Iris pigment epithelial cell (primary cell): ENCODE measurements at regions not wholly inside any gene's neighbourhood (a gene's known extent, or its start where the extent isn't known, plus 50 kb on each side); places are given as distances from the start of the nearest gene placed in this dataset.
"Not testable (repeated sequence)": the region's sequence is repeated elsewhere in the genome, so short reads cannot be mapped to it uniquely, and the experiment has no call there.

Experiments used
- DNase-seq: peaks from one replicate; pipeline ENCODE4 v3.0.0-alpha.2; 2011; ENCODE audit warnings: low read depth

DNA sequence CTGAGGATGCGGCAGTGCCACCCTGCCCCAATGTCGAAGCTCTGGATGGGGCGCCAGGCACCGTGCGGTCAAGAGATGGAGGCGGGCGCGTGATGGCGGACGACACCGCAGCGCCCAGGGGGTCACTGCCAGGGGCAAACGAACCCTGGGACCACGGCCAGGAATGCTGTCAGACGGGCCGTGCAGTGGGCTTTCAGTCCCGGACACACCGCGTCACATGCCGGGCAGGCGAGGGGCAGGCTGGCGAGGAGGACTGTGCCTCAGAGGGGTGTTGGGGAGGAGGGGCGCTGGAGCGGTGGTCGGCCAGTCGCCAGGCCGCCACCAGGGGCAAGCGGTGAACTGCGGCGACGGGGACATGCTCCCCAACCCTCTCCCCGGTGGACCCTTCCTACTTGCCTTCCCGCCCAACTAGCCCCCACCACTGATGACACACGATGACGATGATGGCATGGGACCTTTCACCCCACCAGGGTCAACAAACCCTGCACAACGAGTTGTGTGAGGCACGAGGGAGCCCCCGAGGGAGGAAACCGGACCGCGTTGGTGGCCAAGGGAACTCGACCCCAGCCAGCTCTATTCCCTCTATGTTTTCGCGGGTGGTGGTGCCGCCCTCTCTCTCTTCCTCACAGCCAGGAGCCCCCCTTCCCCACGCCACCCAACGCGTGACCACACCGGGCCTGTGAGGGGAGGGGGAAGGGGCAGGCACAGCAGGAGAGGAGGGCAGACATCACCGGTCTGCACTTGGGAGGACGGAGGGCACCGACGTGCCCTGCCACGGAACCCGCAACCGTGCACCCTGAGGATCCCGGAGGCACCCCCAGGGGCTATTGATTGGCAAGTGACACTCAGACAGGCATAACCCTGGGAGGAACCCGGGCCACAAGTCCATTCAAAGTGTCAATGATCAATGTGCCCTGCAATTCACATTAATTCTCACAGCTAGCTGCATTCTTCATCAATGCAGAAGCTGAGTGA, 1960.9 kb upstream of the DEFB115 start:
- DNase-seq, result no peak

DNA sequence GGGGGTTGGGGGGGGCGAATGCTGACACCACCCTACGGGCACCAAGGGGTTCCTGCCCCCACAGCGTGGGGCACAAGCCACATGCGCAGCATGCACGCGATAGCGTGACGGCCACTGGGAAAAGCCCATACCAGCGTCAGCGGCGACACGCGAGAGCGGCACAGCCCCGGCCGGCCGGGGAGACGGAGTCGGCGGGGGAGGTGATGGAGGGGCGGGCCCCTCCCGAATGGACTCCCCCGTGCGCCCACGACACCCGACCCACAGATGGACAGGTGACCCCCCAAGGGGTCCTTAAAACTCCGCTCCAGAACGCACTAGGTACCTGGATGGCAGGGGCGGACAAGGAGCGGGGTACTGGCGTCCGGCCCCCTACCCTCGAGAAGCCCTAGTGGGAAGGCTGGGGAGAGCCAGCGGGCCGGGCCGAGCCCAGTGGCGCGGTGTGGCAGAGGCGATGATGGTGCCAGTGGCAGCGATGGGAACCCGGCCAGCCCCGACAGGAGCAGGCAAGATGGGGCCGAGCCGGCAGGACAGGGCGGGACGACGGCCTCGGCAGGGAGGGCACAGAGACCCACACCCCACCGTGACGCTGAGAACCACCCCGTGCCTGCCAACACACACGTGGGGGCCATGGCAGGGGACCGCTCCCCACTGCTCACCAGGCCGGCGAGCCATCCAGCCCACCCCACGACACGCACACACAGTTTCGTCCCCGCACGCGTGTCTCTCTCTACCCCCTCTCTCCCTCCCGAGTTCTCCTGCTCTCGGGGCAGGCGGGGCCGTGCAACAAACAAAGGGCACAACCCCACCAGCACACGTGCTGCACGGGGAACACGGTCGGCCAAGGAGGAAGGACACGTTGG, 1959.8 kb upstream of the DEFB115 start:
- DNase-seq, result no peak

DNA sequence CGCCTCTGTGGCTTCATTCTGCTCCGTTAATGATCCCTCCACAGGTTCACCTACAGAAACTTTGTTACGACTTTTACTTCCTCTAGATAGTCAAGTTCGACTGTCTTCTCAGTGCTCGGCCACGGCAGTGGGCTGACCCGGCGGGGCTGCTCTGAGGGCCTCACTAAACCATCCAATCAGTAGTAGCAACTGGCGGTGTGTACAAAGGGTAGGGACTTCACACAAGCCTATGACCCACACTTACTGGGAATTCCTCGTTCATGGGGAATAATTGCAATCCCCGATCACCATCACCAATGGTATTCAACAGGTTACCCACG, 1959.2 kb upstream of the DEFB115 start:
- DNase-seq, result no peak

DNA sequence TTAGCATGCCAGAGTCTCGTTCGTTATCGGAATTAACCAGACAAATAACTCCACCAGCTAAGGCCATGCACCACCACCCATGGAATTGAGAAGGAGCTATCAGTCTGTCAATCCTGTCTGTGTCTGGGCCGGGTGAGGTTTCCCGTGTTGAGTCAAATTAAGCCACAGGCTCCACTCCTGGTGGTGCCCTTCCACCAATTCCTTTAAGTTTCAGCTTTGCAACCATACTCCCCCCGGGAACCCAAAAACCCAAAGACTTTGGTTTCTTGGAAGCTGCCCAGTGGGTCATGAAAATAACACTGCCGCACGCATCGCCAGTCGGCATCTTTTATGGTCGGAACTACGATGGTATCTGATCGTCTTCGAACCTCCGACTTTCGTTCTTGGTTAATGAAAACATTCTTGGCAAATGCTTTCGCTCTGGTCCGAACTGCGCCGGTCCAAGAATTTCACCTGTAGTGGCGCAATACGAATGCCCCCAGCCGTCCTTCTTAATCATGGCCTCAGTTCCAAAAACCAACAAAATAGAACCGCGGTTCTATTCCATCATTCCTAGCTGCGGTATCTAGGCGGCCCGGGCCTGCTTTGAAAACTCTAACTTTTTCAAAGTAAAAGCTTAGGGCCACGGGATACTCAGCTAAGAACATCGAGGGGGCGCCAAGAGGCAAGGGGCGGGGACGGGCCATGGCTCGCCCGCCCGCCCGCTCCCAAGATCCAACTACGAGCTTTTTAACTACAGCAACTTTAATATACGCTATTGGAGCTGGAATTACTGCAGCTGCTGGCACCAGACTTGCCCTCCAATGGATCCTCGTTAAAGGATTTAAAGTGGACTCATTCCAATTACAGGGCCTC, 1958.5 kb upstream of the DEFB115 start:
- DNase-seq, result no peak

DNA sequence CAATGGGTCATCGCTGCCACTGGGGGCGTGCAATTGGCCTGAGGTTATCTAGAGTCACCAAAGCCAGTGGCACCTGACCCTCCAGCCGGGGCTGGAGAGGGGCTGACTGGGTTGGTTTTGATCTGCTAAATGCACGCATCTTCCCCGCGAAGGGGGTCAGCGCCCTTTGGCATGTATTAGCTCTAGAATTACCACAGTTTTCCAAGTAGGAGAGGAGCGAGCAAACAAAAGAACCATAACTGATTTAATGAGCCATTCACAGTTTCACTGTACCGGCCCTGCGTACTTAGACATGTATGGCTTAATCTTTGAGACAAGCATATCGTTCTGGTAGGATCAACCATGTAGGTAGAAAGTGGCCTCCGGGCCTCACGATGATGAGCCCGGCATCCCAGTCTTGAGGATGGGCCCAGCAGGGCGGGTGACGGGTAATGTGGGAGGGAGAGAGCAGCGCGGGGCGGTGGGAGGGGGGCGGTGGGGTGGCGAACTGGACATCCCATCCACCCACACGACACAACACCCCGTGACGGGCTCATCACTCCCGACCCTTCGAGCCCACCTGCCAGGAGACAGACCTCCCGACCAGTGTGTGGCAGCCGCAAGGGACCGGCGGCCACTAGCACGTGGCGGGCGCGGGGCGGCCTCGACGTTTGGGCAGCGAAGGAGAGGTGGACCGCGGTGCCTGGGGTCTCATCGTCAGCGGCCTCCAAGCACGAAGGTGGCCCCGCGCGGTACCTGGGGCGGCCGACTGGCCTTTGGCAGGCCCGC, 1957.5 kb upstream of the DEFB115 start:
- DNase-seq, result no peak

DNA sequence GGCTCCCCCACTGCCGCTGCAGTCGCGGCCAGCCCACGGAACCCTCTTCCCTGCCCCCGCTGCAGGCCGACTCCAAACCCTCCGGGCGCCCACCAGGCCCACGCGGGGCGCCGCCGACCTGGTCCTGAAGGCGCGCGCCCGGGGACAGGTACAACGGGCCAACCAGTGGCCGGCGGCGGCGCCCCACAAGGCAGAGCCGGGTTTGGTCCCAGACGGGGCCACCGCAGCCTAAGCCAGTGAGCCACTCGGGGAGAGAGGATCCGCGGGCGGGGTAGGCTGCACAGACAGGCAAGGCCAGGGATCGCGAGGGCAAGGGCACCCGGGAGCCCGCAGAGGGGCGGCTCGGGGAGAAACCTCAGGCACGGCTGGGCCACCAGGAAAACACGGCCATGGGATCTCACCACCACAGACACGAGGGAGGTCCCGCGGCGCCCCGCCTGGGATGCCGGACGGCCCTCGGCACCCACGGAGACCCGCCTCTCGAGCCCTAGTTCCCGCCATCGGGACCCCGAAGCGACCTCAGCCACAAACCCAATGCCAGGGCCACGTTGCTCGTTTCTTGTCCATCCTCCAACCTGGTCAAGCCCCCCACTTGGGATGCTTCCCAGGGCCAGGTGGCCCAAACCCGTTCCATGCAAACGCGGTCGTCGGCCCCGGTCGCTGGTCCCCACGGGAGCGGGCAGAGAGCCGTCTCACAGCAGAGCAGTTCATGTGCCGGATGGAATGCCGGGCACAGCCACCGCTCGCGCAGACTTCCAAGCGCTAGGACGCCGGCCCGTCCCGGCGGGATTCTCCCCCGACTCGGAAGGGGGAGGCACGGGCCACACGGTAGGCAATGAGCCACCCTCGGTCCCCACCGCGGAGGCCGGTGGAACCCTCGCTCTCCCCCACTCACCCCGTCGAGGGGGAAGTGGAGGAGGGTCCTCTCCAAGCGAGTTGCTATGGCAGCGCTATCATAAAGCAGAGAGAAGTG, 1956.6 kb upstream of the DEFB115 start:
- DNase-seq, result no peak

DNA sequence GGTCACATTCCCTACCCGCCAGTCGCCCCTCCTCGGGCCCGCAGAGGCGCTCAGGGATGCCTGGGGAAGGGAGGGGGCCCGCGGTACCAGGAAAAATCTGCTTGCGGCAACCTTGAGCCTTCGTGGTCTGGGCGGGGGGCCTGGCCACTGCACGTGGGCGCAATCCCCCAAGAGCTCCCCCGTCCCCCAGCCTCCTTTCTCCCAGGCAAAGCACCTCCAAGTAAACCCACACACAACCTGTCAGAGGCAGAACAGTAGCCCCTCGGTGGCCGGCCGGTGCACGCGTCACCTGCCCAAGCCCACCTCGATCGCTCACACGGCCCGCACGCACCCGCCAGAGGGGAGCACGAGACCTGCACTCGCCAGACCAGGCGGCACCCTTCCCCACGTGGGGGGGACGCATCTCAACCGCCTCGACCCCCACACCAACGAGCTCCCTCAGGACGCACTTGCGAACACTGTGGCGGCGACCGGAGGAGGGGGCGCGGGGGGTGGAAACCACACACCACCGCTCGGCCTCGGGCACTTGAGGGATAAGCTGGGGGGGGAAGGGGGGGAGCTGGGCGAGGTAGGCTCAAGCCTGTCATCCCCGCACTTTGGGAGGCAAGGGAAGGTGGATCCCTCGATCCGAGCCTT, 1955.7 kb upstream of the DEFB115 start:
- DNase-seq, result no peak

DNA sequence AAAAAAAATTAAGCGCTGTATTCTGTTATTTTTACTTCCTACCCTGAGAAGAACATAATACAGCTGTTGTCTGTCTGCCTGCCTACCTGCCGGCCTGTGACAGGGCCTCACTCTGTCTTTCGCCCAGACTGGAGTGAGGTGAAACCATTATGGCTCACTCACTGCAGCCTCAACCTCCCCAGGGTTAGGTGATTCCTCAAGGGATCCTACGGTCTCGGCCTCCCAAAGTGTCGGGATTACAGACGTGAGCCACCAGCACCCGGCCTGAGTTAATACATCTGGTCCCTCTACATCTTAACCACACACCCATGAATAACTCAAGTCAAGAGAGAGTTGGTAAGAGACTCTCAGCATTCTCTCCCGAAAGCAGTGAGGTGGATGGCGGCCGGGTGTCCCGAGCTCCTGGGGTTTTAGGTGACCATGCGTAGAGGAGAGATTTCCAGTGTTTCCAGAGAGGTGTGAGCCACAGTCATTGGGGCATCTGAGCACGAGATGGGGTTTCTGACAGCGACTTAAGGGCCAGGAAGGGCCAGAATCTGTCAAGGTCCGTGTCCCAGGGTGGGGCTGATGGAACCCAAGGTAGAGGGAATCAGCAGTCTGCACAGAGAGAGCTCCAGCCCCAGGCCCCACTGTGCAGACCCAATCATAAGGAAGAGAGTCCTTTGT, 1954.4 kb upstream of the DEFB115 start:
- no peak for DNase-seq

DNA sequence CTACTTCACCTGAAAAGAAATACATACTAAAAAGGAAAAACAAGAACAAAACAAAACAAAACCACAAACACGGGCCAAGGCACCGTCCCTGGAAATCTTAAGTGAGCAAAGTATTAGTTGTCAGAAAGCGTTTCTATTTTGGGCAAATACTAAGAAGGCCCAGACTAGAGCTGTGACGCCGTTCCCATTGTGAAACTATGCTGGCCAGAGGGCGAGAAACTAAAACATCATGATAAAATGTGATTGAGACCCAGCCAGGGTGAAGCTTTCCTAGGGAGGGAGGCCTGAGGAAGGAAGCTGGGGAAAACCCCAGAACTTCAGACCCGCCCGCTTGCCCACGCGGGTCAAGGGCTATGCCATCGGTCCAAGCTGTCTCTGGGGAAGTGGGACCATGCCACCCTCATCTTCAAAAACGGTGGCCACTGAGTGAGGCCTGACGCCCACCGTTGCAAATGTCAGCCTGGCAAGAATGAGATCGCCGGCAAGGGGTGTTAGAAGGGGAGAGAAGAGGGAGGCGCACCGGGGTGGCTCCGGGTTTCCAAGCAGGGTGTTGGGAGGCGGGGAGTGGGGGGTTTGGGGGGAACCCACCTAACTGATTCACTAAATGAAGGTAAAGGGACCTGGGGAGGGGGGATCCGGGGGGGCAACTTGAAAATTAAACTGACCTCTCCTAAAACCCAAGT, 1950.9 kb upstream of the DEFB115 start:
- no peak for DNase-seq

DNA sequence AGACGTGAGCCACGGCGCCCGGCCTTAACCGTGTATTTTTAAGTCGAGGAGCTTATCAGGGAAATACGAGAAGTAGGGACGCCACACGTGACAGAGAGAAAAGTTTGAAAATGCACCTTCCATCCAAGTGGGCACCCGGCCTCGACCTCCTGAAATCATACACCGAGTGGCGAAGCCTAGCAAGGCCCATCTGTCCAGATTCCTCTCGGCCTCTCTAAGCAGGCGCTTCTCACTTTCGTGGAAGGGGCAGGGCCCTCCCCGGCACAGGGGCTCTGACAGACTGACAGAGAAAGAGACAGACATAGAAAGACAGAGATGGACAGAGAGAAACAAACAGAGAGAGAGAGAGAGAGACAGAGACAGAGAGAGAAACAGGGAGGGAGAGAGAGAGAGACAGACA, 1950.0 kb upstream of the DEFB115 start:
- DNase-seq, result not testable (repeated sequence)

DNA sequence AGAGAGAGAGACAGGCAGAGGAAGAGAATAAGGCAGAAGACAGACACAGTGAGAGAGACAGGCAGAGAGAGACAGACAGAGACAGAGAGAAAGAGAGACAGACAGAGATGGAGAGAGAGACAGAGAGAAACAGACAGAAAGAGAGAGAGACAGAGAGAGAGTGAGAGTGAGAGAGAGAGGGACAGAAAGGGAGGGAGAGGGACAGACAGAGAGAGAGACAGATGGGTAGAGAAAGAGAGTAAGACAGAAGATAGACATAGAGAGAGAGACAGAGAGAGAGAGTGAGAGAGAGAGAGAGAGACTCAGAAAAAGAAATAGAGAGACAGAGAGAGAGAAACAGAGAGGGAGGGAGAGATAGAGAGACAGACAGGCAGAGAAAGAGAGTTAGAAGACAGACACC, 1948.5 kb upstream of the DEFB115 start:
- not testable (repeated sequence) for DNase-seq

DNA sequence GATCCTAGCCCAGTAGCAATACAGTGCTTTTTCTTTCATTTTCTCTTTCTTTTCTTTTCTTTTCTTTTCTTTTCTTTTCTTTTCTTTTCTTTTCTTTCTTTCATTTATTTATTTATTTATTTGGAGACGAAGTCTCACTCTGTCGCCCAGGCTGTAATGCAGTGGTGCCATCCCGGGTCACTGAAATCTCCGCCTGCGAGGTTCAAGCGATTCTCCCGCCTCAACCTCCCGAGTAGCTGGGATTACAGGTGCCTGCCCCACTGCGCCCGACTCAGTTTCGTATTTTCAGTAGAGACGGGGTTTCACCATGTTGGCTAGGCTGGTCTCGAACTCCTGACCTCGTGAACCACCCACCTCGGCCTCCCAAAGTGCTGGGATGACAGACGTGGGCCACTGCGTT, 1948.0 kb upstream of the DEFB115 start:
- DNase-seq, result not testable (repeated sequence)

DNA sequence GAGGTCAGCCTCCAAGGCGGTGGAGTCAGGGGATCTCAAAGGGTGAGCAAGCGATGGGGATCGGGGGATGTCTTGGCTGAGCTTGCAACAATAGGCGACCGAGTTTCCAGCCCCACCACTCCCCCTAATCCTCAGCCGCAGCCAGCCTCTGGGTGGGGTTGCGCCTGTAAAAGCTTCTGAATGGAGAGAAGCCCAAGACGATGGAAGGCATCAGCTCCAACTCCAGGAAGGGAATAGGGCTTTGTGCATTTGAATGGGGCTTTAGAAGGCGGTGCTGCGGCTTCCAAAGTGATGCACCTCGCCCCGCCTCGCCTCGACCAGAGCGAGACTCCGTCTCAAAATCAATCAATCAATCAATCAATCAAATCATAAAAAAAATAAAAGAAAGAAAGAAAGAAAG, 1946.4 kb upstream of the DEFB115 start:
- DNase-seq, result not testable (repeated sequence)

DNA sequence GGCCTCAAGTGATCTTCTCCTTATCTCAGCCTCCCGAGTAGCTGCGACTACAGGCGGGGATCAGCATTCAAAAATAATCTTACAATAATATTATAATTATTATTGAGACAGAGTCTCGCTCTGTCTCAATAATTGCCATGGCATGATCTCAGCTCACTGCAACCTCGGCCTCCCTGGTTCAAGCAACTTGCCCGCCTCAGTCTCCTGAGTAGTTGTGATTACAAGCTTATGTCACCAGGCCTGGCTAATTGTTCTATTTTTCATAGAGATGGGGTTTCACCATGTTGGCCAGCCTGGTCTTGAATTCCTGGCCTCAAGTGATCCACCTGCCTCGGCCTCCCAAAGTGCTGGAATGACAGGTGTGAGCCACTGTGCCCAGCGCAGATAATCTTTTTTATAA, 1944.8 kb upstream of the DEFB115 start:
- not testable (repeated sequence) for DNase-seq

DNA sequence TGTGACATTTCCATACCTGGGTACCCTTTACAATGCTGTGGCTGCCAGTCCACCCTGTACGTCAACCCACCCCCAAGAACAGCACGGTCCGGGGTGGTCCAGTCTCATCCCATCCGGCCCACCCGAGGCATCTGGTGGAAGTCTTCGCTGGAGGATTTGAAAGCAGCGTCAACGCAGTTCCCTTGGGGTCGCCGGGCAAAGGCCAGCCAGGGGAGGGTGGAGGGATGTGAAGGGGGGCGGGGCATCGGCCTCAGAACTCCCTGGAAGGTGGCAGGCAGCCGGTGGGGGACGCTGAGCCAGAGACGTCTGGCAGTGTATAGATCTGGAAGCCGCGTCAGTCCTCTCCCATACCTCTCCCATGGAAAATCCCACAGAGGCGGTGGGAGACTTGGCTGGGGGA, 1944.0 kb upstream of the DEFB115 start:
- no peak for DNase-seq

DNA sequence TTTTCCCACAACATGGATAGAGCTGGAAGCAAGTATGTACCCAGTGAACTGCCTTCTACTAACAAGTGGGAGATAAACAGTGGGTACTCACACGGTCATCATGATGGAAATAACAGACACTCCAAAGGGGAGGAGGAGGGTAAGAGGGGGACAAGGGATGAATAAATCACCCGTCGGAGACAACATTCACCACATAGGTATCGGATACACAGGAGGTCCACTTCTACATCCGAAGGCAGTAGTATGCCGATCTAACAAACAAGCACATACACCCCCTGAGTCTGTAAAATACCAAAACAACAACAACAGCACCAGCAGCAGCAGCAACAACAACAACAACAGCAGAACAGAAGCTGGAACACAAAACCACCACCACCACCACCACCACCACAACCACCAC, 1943.2 kb upstream of the DEFB115 start:
- DNase-seq, result no peak

DNA sequence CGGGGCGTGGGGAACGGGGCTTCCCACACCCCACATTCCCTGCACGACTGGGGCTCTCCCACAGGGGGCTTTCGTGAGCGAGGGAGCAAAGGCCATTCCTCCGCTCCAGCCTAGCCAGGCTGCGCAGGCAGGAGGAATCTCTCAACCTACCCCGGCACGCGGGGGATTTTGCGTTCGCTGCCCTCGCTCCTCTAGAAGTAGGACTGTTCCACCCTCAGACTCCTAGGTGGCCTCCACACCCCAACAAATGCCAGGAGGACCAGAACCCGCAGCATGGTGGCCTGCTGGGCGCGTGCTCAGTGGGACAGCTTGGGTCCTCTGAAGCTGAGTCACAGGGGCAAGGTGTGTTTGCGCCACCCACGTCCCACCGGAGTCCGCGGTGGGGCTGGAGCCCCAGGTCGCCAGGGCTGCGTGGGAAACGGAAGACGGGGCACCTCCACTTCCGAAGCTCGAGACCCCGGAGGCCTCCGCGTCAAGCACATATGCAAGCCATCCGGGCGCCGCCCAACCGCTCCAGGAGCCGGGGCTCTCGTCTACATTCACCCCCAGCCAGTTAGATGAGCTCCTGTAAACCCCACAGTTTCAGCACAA, 1938.5 kb upstream of the DEFB115 start:
- DNase-seq, result no peak

DNA sequence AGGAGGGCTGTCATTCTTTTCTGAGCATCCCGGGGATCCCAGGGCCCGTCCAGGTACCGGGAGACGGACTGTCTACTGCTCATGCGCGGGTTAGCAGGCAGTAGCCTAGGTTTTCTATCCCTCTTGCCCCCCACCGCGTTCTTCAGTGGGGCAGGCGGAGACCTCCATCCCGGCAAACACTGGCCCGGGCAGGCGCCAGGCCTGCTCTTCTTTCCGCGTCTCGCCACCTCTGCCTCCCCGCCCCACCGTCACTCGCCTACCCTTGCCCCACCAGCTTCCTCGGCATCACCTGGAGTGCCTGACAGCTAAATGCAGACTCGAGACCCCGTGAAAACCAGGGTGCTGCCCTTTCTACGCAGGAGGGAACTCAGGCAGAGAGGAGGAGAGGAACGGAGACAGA, 1937.7 kb upstream of the DEFB115 start:
- DNase-seq, result no peak
